PC-3 (cell line): ENCODE measurements at regions not wholly inside any gene's neighbourhood (a gene's known extent, or its start where the extent isn't known, plus 50 kb on each side); places are given as distances from the start of the nearest gene placed in this dataset.

Experiments
- EZH2 ChIP-seq: fragments of 300-600 bp; sonication (generic); IDR thresholded peaks from one replicate; pipeline ENCODE4 v1.6.1; 2017; ENCODE audit warnings: antibody characterized with exemption, mild to moderate bottlenecking, low read length; ENCODE audit not compliant: unreplicated experiment
- EZH2phosphoT487 ChIP-seq: fragments of 300-600 bp; sonication (generic); IDR thresholded peaks from 2 replicates; pipeline ENCODE4 v1.6.1; 2018; ENCODE audit warnings: mild to moderate bottlenecking, antibody characterized with exemption, low read length, borderline replicate concordance
- TF ChIP-seq, protein P1 (sequence below): fragments of 300-600 bp; sonication (generic); conservative IDR thresholded peaks from 2 replicates; pipeline ENCODE4 v1.5.1; 2017; ENCODE audit warnings: antibody characterized with exemption, low read depth, mild to moderate bottlenecking, low read length

DNA sequence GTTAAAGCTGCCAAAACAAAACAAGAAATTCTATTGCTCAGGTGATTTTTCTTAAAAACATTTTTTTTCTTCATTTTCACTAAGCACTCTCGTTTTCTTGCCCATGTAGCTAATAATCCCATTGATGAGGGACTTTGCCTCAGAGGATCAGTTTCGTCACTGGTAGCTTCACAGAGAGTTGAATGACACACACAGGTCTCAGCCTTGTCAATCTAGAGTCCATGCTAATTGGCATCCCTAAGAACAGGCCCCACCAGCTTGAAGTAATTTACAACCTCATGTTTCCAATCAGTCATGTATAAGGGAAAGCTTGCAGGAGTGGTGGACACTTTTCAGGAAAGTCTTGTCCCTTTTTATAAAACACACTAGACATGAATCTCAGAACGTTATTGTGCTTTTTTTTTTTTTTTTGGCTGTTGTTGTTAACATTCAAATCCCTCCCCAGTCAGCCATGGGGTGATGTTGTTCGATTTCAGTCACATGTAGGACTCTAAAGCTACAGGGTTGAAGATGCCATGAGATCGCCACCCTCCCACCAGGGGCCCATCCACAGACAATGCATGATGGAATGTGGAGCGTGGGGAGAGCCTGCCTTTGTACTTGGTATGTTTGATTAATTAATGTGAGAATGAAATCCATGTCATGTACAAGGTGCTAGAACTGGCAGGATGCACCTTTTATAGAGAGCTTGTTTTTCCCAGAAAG lies 232.4 kb upstream of the FZD8 start:
- no peak for TF ChIP-seq EZH2
- TF ChIP-seq, protein P1, sequence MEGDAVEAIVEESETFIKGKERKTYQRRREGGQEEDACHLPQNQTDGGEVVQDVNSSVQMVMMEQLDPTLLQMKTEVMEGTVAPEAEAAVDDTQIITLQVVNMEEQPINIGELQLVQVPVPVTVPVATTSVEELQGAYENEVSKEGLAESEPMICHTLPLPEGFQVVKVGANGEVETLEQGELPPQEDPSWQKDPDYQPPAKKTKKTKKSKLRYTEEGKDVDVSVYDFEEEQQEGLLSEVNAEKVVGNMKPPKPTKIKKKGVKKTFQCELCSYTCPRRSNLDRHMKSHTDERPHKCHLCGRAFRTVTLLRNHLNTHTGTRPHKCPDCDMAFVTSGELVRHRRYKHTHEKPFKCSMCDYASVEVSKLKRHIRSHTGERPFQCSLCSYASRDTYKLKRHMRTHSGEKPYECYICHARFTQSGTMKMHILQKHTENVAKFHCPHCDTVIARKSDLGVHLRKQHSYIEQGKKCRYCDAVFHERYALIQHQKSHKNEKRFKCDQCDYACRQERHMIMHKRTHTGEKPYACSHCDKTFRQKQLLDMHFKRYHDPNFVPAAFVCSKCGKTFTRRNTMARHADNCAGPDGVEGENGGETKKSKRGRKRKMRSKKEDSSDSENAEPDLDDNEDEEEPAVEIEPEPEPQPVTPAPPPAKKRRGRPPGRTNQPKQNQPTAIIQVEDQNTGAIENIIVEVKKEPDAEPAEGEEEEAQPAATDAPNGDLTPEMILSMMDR: no peak
- TF ChIP-seq EZH2phosphoT487: no peak
